H9 (cell line): ENCODE measurements at regions not wholly inside any gene's neighbourhood (a gene's known extent, or its start where the extent isn't known, plus 50 kb on each side); places are given as distances from the start of the nearest gene placed in this dataset.

Experiments used
- DNase-seq: peaks from one replicate; pipeline ENCODE4 v3.0.0-alpha.2; 2017
- H2AFZ ChIP-seq: one replicate; pipeline ENCODE4 v1.6.1; 2013; ENCODE audit warnings: mild to moderate bottlenecking, low read length, control low read depth, moderate library complexity
- H2AK5ac ChIP-seq: 2 replicates; pipeline ENCODE4 v1.6.1; 2013; ENCODE audit warnings: low read length, control low read depth, mixed read lengths; ENCODE audit not compliant: insufficient read length
- H2BK120ac ChIP-seq: one replicate; pipeline ENCODE4 v1.6.1; 2013; ENCODE audit warnings: low read depth, mild to moderate bottlenecking, low read length, control low read depth, inconsistent platforms; ENCODE audit not compliant: poor library complexity, severe bottlenecking
- H2BK12ac ChIP-seq: 2 replicates; pipeline ENCODE4 v1.6.1; 2013; ENCODE audit warnings: low read length, control low read depth, mixed read lengths, low read depth; ENCODE audit not compliant: insufficient read length
- H2BK15ac ChIP-seq: 2 replicates; pipeline ENCODE4 v1.6.1; 2013; ENCODE audit warnings: low read depth, low read length, control low read depth
- H2BK20ac ChIP-seq: one replicate; pipeline ENCODE4 v1.6.1; 2013; ENCODE audit warnings: low read depth, mild to moderate bottlenecking, low read length, control low read depth, inconsistent platforms; ENCODE audit not compliant: poor library complexity, severe bottlenecking
- H2BK5ac ChIP-seq: 2 replicates; pipeline ENCODE4 v1.6.1; 2013; ENCODE audit warnings: low read length, control low read depth, mixed read lengths; ENCODE audit not compliant: insufficient read length
- H3K14ac ChIP-seq: 2 replicates; pipeline ENCODE4 v1.6.1; 2013; ENCODE audit warnings: low read length, control low read depth; ENCODE audit not compliant: insufficient read depth
- H3K18ac ChIP-seq: 2 replicates; pipeline ENCODE4 v1.6.1; 2013; ENCODE audit warnings: low read depth, mild to moderate bottlenecking, mixed read lengths, low read length, control low read depth; ENCODE audit not compliant: insufficient read length
- H3K23ac ChIP-seq: 2 replicates; pipeline ENCODE4 v1.6.1; 2013; ENCODE audit warnings: low read length, control low read depth, mixed read lengths, low read depth; ENCODE audit not compliant: insufficient read length
- H3K23me2 ChIP-seq: 2 replicates; pipeline ENCODE4 v1.6.1; 2013; ENCODE audit warnings: low read depth, mild to moderate bottlenecking, mixed read lengths, low read length, control low read depth; ENCODE audit not compliant: insufficient read length, poor library complexity, severe bottlenecking
- H3K27ac ChIP-seq: 2 replicates; pipeline ENCODE4 v1.5.1; 2013; ENCODE audit warnings: low read length, control low read depth, mixed read lengths, low read depth; ENCODE audit not compliant: insufficient read length
- H3K27me3 ChIP-seq: 2 replicates; pipeline ENCODE4 v1.6.1; 2013; ENCODE audit warnings: low read length, control low read depth, inconsistent platforms; ENCODE audit not compliant: insufficient read depth
- H3K4ac ChIP-seq: 2 replicates; pipeline ENCODE4 v1.6.1; 2013; ENCODE audit warnings: low read depth, mild to moderate bottlenecking, control low read depth, inconsistent platforms, low read length, moderate library complexity
- H3K4me1 ChIP-seq: 2 replicates; pipeline ENCODE4 v1.6.1; 2013; ENCODE audit warnings: low read length, control low read depth, inconsistent platforms; ENCODE audit not compliant: insufficient read depth
- H3K4me2 ChIP-seq: 2 replicates; pipeline ENCODE4 v1.6.1; 2013; ENCODE audit warnings: low read length, control low read depth, mixed read lengths; ENCODE audit not compliant: insufficient read length, insufficient read depth
- H3K56ac ChIP-seq: 2 replicates; pipeline ENCODE4 v1.6.1; 2013; ENCODE audit warnings: low read depth, mild to moderate bottlenecking, mixed read lengths, low read length, control low read depth; ENCODE audit not compliant: insufficient read length
- H3K79me1 ChIP-seq: 2 replicates; pipeline ENCODE4 v1.6.1; 2013; ENCODE audit warnings: low read depth, mild to moderate bottlenecking, moderate library complexity, low read length, control low read depth, inconsistent platforms; ENCODE audit not compliant: insufficient read depth, poor library complexity, severe bottlenecking
- H3K79me2 ChIP-seq: 2 replicates; pipeline ENCODE4 v1.6.1; 2013; ENCODE audit warnings: low read length, control low read depth, inconsistent platforms; ENCODE audit not compliant: insufficient read depth
- H3K9ac ChIP-seq: 2 replicates; pipeline ENCODE4 v1.6.1; 2013; ENCODE audit warnings: low read length, control low read depth, mixed read lengths; ENCODE audit not compliant: insufficient read length; ENCODE audit errors: extremely low read depth
- H3K9me3 ChIP-seq: one replicate; pipeline ENCODE4 v1.6.1; 2013; ENCODE audit warnings: low read depth, low read length, inconsistent platforms; ENCODE audit not compliant: control insufficient read depth
- H3T11ph ChIP-seq: one replicate; pipeline ENCODE4 v1.6.1; 2013; ENCODE audit warnings: mild to moderate bottlenecking, low read length, control low read depth, inconsistent platforms
- H4K20me1 ChIP-seq: one replicate; pipeline ENCODE4 v1.6.1; 2013; ENCODE audit not compliant: control insufficient read depth, insufficient read length, insufficient read depth
- H4K5ac ChIP-seq: 2 replicates; pipeline ENCODE4 v1.6.1; 2013; ENCODE audit warnings: low read depth, mild to moderate bottlenecking, mixed read lengths, low read length, control low read depth; ENCODE audit not compliant: insufficient read length
- H4K8ac ChIP-seq: replicated peaks from 2 replicates; pipeline ENCODE4 v1.6.1; 2013; ENCODE audit warnings: low read length, control low read depth, mixed read lengths, low read depth; ENCODE audit not compliant: insufficient read length
- H4K91ac ChIP-seq: 2 replicates; pipeline ENCODE4 v1.6.1; 2013; ENCODE audit warnings: low read depth, mild to moderate bottlenecking, moderate library complexity, mixed read lengths, low read length, control low read depth; ENCODE audit not compliant: insufficient read length
- H3K27ac Mint-ChIP-seq, 3 experiments: 2 replicates in 2 of 3; 3 replicates in 1 of 3; pipeline ENCODE4 v1.8.0; 2020 to 2021; ENCODE audit warnings: mixed read lengths in 3 of 3, mild to moderate bottlenecking in 1 of 3, moderate library complexity in 1 of 3
- H3K27me3 Mint-ChIP-seq: 2 replicates; pipeline ENCODE4 v1.8.0; 2021; ENCODE audit warnings: low read depth, mild to moderate bottlenecking, moderate library complexity, mixed read lengths
- H3K36me3 Mint-ChIP-seq, 3 experiments: 2 replicates in 2 of 3; 3 replicates in 1 of 3; pipeline ENCODE4 v1.8.0; 2020 to 2021; ENCODE audit warnings: low read depth in 3 of 3, mixed read lengths in 3 of 3; ENCODE audit not compliant: insufficient read depth in 1 of 3
- H3K4me1 Mint-ChIP-seq, 2 experiments: 2 replicates each; pipeline ENCODE4 v1.8.0; 2020; ENCODE audit warnings: mixed read lengths in 2 of 2
- H3K4me3 Mint-ChIP-seq, 2 experiments: 2 replicates in 1 of 2; 3 replicates in 1 of 2; pipeline ENCODE4 v1.8.0; 2020 to 2021; ENCODE audit warnings: mild to moderate bottlenecking in 2 of 2, mixed read lengths in 2 of 2, moderate library complexity in 1 of 2
- H3K9me3 Mint-ChIP-seq, 2 experiments: 2 replicates in 1 of 2; 3 replicates in 1 of 2; pipeline ENCODE4 v1.8.0; 2020; ENCODE audit warnings: mild to moderate bottlenecking in 2 of 2, mixed read lengths in 2 of 2, moderate library complexity in 1 of 2
- CTCF ChIP-seq: fragments of 200-600 bp; sonication (generic); conservative IDR thresholded peaks from 3 replicates; pipeline ENCODE4 v1.8.0; 2021; ENCODE audit warnings: antibody characterized with exemption, mild to moderate bottlenecking
- WGBS: extraction: QIAGEN DNeasy Blood & Tissue Kit; methylation state at CpG from one replicate; pipeline ENCODE4 v1.1.7; 2013; ENCODE audit warnings: missing lambda C conversion rate, low lambda C conversion rate, mixed read lengths; ENCODE audit not compliant: insufficient read length; ENCODE audit errors: extremely low coverage; 5-methylcytosine and 5-hydroxymethylcytosine counted together

- Histone ChIP-seq H3K18ac (no peak overlapping the region), H3K23me2 (no peaks in the 10 kb centered on the region), H2BK12ac (no peak overlapping the region), H2BK120ac (no peak overlapping the region), H3K4me1 (no peaks in the 10 kb centered on the region), H3K4ac (no peak overlapping the region), H4K8ac (no peak overlapping the region), H2BK15ac (no peak overlapping the region), H3K79me1 (no peaks in the 10 kb centered on the region), H3T11ph (no peak overlapping the region), H3K56ac (no peak overlapping the region), H4K91ac (no peak overlapping the region), H2BK5ac (no peak overlapping the region), H2AFZ (no peak overlapping the region), H3K9ac (no peak overlapping the region), H2AK5ac (no peak overlapping the region), H2BK20ac (no peak overlapping the region), H3K79me2 (no peaks in the 10 kb centered on the region), H3K14ac (no peak overlapping the region), H4K5ac (no peak overlapping the region), H3K9me3 (no peaks in the 10 kb centered on the region), H3K23ac (no peak overlapping the region), H3K4me2 (no peak overlapping the region), H3K27ac (no peak overlapping the region), H3K27me3 (no peaks in the 10 kb centered on the region), H4K20me1 (no peaks in the 10 kb centered on the region)
- no CpG with 5 or more reads among the region's 3 CpGs for WGBS
- Mint-ChIP-seq H3K27ac (no peak overlapping the region), H3K4me1 (no peaks in the 10 kb centered on the region), H3K4me3 (no peak overlapping the region), H3K36me3 (peaks cover 4 to 9% (median 8%) of the 10 kb centered on the region in 3 experiments), H3K9me3 (peaks cover 12 to 14% of the 10 kb centered on the region in 2 experiments), H3K27me3 (no peaks in the 10 kb centered on the region; the same call in 1 of the 2 replicates)
- no peak for TF ChIP-seq CTCF
- no peak for DNase-seq
Measured at GRCh38 chr4:119707336-119707735, 78.7 kb upstream of the PDE5A start.
